GM12891 (cell line): ENCODE measurements at regions not wholly inside any gene's neighbourhood (a gene's known extent, or its start where the extent isn't known, plus 50 kb on each side); places are given as distances from the start of the nearest gene placed in this dataset.

ENCODE experiments used
- PAX5 ChIP-seq: IDR thresholded peaks from 2 replicates; pipeline ENCODE4 v1.6.1; 2011; ENCODE audit warnings: low read length, moderate library complexity, mild to moderate bottlenecking; ENCODE audit not compliant: insufficient read depth, severe bottlenecking
- POLR2A ChIP-seq: IDR thresholded peaks from 2 replicates; pipeline ENCODE4 v1.6.1; 2011; ENCODE audit warnings: low read depth, low read length, control low read depth
- TAF1 ChIP-seq: IDR thresholded peaks from 2 replicates; pipeline ENCODE4 v1.6.1; 2011; ENCODE audit warnings: low read depth, low read length, control low read depth

DNA sequence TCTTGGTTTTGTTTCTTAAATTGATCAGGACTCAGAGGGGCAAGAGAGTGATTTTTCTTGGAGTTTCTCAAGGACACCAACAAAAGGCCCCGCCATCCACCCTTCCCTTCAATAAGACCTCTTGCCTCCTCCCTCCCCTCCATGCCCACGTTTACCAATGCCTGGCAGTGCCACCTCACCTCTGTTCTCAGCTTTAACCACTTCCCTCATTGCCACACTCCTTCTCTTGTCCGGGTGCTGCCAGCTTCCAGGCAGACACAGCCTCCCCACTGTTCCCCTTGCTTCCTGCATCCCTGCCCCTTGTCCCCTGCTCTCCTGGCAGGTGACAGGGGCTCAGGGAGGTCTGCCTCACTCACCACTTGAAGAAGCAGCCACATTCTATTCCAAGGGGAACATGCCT, 90.8 kb downstream of the LHX2 start:
- TF ChIP-seq POLR2A (no peak), TAF1 (no peak), PAX5 (no peak)
